ENCODE measurements at regions not wholly inside any gene's neighbourhood (a gene's known extent, or its start where the extent isn't known, plus 50 kb on each side); places are given as distances from the start of the nearest gene placed in this dataset.

- no peak for DNase-seq
- Histone ChIP-seq H3K4me2 (ENCODE audit: insufficient read depth, low read length) (no peak overlapping the region), H3K4me1 (ENCODE audit: insufficient read depth, low read length) (no peaks in the 10 kb centered on the region), H3K79me2 (ENCODE audit: insufficient read depth, low read length) (no peaks in the 10 kb centered on the region), H3K4me3 (ENCODE audit: low read depth in 1 of 2, low read length in 2 of 2) (no peak overlapping the region), H4K20me1 (ENCODE audit: insufficient read depth, low read length) (no peaks in the 10 kb centered on the region), H3K9ac (ENCODE audit: low read depth, low read length) (no peak overlapping the region), H3K9me3 (ENCODE audit: insufficient read depth, low read length, severe bottlenecking) (no peaks in the 10 kb centered on the region), H3K27me3 (ENCODE audit: insufficient read depth, low read length, poor library complexity) (no peaks in the 10 kb centered on the region), H3K27ac (ENCODE audit: low read length) (no peak overlapping the region), H3K36me3 (ENCODE audit: insufficient read depth, low read length) (no peaks in the 10 kb centered on the region), H2AFZ (ENCODE audit: low read depth, low read length) (no peak overlapping the region)
- TF ChIP-seq, protein P1, sequence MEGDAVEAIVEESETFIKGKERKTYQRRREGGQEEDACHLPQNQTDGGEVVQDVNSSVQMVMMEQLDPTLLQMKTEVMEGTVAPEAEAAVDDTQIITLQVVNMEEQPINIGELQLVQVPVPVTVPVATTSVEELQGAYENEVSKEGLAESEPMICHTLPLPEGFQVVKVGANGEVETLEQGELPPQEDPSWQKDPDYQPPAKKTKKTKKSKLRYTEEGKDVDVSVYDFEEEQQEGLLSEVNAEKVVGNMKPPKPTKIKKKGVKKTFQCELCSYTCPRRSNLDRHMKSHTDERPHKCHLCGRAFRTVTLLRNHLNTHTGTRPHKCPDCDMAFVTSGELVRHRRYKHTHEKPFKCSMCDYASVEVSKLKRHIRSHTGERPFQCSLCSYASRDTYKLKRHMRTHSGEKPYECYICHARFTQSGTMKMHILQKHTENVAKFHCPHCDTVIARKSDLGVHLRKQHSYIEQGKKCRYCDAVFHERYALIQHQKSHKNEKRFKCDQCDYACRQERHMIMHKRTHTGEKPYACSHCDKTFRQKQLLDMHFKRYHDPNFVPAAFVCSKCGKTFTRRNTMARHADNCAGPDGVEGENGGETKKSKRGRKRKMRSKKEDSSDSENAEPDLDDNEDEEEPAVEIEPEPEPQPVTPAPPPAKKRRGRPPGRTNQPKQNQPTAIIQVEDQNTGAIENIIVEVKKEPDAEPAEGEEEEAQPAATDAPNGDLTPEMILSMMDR (IDR thresholded peaks at IDR 0.05; ENCODE audit: borderline replicate concordance, extremely low read depth, low read length, poor library complexity, severe bottlenecking): no peak
- TF ChIP-seq EZH2 (IDR thresholded peaks at IDR 0.05; ENCODE audit: borderline replicate concordance, low read depth, low read length, severe bottlenecking): no peak
- no peak for ATAC-seq (ENCODE audit: insufficient read depth, low read depth)
These were observed 562.3 kb downstream of the MCTP2 start for GRCh38 chr15:94793641-94794040.

DNA sequence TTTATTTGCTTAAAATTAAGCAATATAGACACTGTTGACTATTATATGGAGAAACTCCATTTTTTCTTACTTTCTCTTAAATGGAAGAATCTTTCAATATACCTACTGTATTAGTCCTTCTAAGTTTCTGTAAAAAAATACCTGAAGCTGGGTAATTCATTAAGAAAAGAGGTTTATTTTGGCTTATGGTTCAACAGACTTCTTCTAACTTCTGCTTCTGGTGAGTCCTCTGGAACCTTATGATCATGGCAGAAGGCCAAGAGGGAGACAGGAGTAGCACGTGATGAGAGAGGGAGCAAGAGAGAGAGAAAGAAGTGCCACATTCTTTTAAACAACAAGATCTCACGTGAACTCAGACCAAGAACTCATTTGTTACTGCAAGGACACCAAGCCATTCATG is 573.3 kb downstream of the MCTP2 start:
- no peaks in the 10 kb centered on the region for H3K27me3 ChIP-seq (ENCODE audit: insufficient read depth, low read length, poor library complexity)
- H3K9ac ChIP-seq (ENCODE audit: low read depth, low read length): no peak overlapping the region
- no peak for DNase-seq
- H3K79me2 ChIP-seq (ENCODE audit: insufficient read depth, low read length): no peaks in the 10 kb centered on the region
- TF ChIP-seq, protein P1 (IDR thresholded peaks at IDR 0.05; ENCODE audit: borderline replicate concordance, extremely low read depth, low read length, poor library complexity, severe bottlenecking): no peak
- no peak for TF ChIP-seq EZH2 (IDR thresholded peaks at IDR 0.05; ENCODE audit: borderline replicate concordance, low read depth, low read length, severe bottlenecking)
- H3K9me3 ChIP-seq (ENCODE audit: insufficient read depth, low read length, severe bottlenecking): no peaks in the 10 kb centered on the region
- no peak overlapping the region for H3K27ac ChIP-seq (ENCODE audit: low read length)
- no peaks in the 10 kb centered on the region for H4K20me1 ChIP-seq (ENCODE audit: insufficient read depth, low read length)
- no peak overlapping the region for H3K4me3 ChIP-seq (ENCODE audit: low read depth in 1 of 2, low read length in 2 of 2)
- no peak for ATAC-seq (ENCODE audit: insufficient read depth, low read depth)
- H3K36me3 ChIP-seq (ENCODE audit: insufficient read depth, low read length): no peaks in the 10 kb centered on the region
- H3K4me2 ChIP-seq (ENCODE audit: insufficient read depth, low read length): no peak overlapping the region
- H2AFZ ChIP-seq (ENCODE audit: low read depth, low read length): no peak overlapping the region
- no peaks in the 10 kb centered on the region for H3K4me1 ChIP-seq (ENCODE audit: insufficient read depth, low read length)

DNA sequence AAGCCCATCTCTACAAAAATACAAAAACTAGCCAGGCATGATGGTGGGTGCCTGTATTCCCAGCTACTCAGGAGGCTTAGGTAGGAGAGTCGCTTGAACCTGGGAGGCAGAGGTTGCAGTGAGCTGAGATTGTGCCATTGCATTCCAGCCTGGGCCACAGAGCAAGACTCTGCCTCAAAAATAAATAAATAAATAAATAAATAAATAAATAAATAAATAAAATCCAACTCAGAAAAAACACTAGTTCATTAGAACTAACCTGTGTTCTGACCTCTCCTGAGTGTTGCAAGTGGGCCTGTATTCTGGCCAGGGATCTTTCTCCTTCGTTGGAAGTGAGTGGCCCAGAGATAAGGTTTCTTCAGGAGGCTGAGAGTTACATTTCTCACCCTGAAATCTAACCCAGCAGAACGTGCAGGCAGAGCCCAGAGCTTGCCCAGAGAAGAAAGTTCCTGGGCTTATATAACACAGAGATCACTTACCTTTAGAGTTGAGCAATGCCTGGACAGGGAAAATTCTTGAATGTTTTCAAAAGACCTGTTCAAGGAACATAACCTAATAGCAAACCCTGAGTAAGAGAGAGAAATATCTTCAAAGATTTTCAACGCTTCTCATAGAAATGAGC is 583.9 kb downstream of the MCTP2 start:
- no peaks in the 10 kb centered on the region for H4K20me1 ChIP-seq (ENCODE audit: insufficient read depth, low read length)
- DNase-seq: no peak
- no peak overlapping the region for H3K4me2 ChIP-seq (ENCODE audit: insufficient read depth, low read length)
- no peak for TF ChIP-seq EZH2 (IDR thresholded peaks at IDR 0.05; ENCODE audit: borderline replicate concordance, low read depth, low read length, severe bottlenecking)
- TF ChIP-seq, protein P1 (IDR thresholded peaks at IDR 0.05; ENCODE audit: borderline replicate concordance, extremely low read depth, low read length, poor library complexity, severe bottlenecking): no peak
- no peaks in the 10 kb centered on the region for H3K4me1 ChIP-seq (ENCODE audit: insufficient read depth, low read length)
- H3K27ac ChIP-seq (ENCODE audit: low read length): no peak overlapping the region
- no peak overlapping the region for H3K4me3 ChIP-seq (ENCODE audit: low read depth in 1 of 2, low read length in 2 of 2)
- no peak overlapping the region for H3K9ac ChIP-seq (ENCODE audit: low read depth, low read length)
- H2AFZ ChIP-seq (ENCODE audit: low read depth, low read length): no peak overlapping the region
- ATAC-seq (ENCODE audit: insufficient read depth, low read depth): no peak
- H3K9me3 ChIP-seq (ENCODE audit: insufficient read depth, low read length, severe bottlenecking): no peaks in the 10 kb centered on the region
- no peaks in the 10 kb centered on the region for H3K79me2 ChIP-seq (ENCODE audit: insufficient read depth, low read length)
- no peaks in the 10 kb centered on the region for H3K27me3 ChIP-seq (ENCODE audit: insufficient read depth, low read length, poor library complexity)
- H3K36me3 ChIP-seq (ENCODE audit: insufficient read depth, low read length): no peaks in the 10 kb centered on the region
